ENCODE measurements at regions not wholly inside any gene's neighbourhood (a gene's known extent, or its start where the extent isn't known, plus 50 kb on each side); places are given as distances from the start of the nearest gene placed in this dataset.

- Histone ChIP-seq H3K27me3 (ENCODE audit: insufficient read depth, insufficient read length) (no peaks in the 10 kb centered on the region), H3K4me3 (ENCODE audit: insufficient read length, low read depth) (no peak overlapping the region)
- TF ChIP-seq ZNF274 (IDR thresholded peaks at IDR 0.05; ENCODE audit: low read depth, low read length) (no peak), YY1 (IDR thresholded peaks at IDR 0.05; ENCODE audit: insufficient read depth, insufficient read length) (no peak), SUZ12 (IDR thresholded peaks at IDR 0.05; ENCODE audit: extremely low read depth, insufficient read depth, insufficient read length) (no peak)
These were observed 220.4 kb downstream of the SAMD5 start for GRCh38 chr6:147728903-147729302.

GRCh38 chr6:147733686-147734085, 225.2 kb downstream of the SAMD5 start:
- no peak for DNase-seq (ENCODE audit: low read depth, low spot score)
- Histone ChIP-seq H3K36me3 (ENCODE audit: insufficient read depth, insufficient read length, low read length) (no peaks in the 10 kb centered on the region), H3K9ac (ENCODE audit: insufficient read length, low read depth) (no peak overlapping the region), H3K9me3 (ENCODE audit: insufficient read depth, low read length) (no peaks in the 10 kb centered on the region), H3K27me3 (ENCODE audit: insufficient read depth, insufficient read length) (no peaks in the 10 kb centered on the region), H3K4me1 (ENCODE audit: insufficient read depth, insufficient read length) (no peaks in the 10 kb centered on the region), H3K4me3 (ENCODE audit: insufficient read length, low read depth) (no peak overlapping the region)
- TF ChIP-seq YY1 (IDR thresholded peaks at IDR 0.05; ENCODE audit: insufficient read depth, insufficient read length) (no peak), SUZ12 (IDR thresholded peaks at IDR 0.05; ENCODE audit: extremely low read depth, insufficient read depth, insufficient read length) (no peak), ZNF274 (IDR thresholded peaks at IDR 0.05; ENCODE audit: low read depth, low read length) (no peak)

More at GRCh38 chr6:147728903-147729302, 220.4 kb downstream of the SAMD5 start:
- Histone ChIP-seq H3K4me1 (ENCODE audit: insufficient read depth, insufficient read length) (no peaks in the 10 kb centered on the region), H3K9ac (ENCODE audit: insufficient read length, low read depth) (no peak overlapping the region), H3K9me3 (ENCODE audit: insufficient read depth, low read length) (no peaks in the 10 kb centered on the region), H3K36me3 (ENCODE audit: insufficient read depth, insufficient read length, low read length) (no peaks in the 10 kb centered on the region)
- DNase-seq (ENCODE audit: low read depth, low spot score): no peak

GRCh38 chr6:147734151-147734550, 225.7 kb downstream of the SAMD5 start:
- Histone ChIP-seq H3K27me3 (ENCODE audit: insufficient read depth, insufficient read length) (no peaks in the 10 kb centered on the region), H3K36me3 (ENCODE audit: insufficient read depth, insufficient read length, low read length) (no peaks in the 10 kb centered on the region), H3K4me1 (ENCODE audit: insufficient read depth, insufficient read length) (no peaks in the 10 kb centered on the region), H3K4me3 (ENCODE audit: insufficient read length, low read depth) (no peak overlapping the region), H3K9ac (ENCODE audit: insufficient read length, low read depth) (no peak overlapping the region), H3K9me3 (ENCODE audit: insufficient read depth, low read length) (no peaks in the 10 kb centered on the region)
- TF ChIP-seq ZNF274 (IDR thresholded peaks at IDR 0.05; ENCODE audit: low read depth, low read length) (no peak), YY1 (IDR thresholded peaks at IDR 0.05; ENCODE audit: insufficient read depth, insufficient read length) (no peak), SUZ12 (IDR thresholded peaks at IDR 0.05; ENCODE audit: extremely low read depth, insufficient read depth, insufficient read length) (no peak)
- no peak for DNase-seq (ENCODE audit: low read depth, low spot score)

- DNase-seq (ENCODE audit: low read depth, low spot score): no peak
- TF ChIP-seq YY1 (IDR thresholded peaks at IDR 0.05; ENCODE audit: insufficient read depth, insufficient read length) (no peak), SUZ12 (IDR thresholded peaks at IDR 0.05; ENCODE audit: extremely low read depth, insufficient read depth, insufficient read length) (no peak), ZNF274 (IDR thresholded peaks at IDR 0.05; ENCODE audit: low read depth, low read length) (no peak)
- H3K4me1 ChIP-seq (ENCODE audit: insufficient read depth, insufficient read length): no peaks in the 10 kb centered on the region
These were observed 227.4 kb downstream of the SAMD5 start for GRCh38 chr6:147735924-147736323.

GRCh38 chr6:147737115-147737514, 228.6 kb downstream of the SAMD5 start:
- Histone ChIP-seq H3K27me3 (ENCODE audit: insufficient read depth, insufficient read length) (no peaks in the 10 kb centered on the region), H3K4me1 (ENCODE audit: insufficient read depth, insufficient read length) (no peaks in the 10 kb centered on the region), H3K9ac (ENCODE audit: insufficient read length, low read depth) (no peak overlapping the region), H3K9me3 (ENCODE audit: insufficient read depth, low read length) (no peaks in the 10 kb centered on the region), H3K36me3 (ENCODE audit: insufficient read depth, insufficient read length, low read length) (no peaks in the 10 kb centered on the region), H3K4me3 (ENCODE audit: insufficient read length, low read depth) (no peak overlapping the region)
- TF ChIP-seq YY1 (IDR thresholded peaks at IDR 0.05; ENCODE audit: insufficient read depth, insufficient read length): no peak
- TF ChIP-seq ZNF274 (IDR thresholded peaks at IDR 0.05; ENCODE audit: low read depth, low read length): no peak
- TF ChIP-seq SUZ12 (IDR thresholded peaks at IDR 0.05; ENCODE audit: extremely low read depth, insufficient read depth, insufficient read length): no peak
- DNase-seq (ENCODE audit: low read depth, low spot score): no peak

More at GRCh38 chr6:147735924-147736323, 227.4 kb downstream of the SAMD5 start:
- Histone ChIP-seq H3K4me3 (ENCODE audit: insufficient read length, low read depth) (no peak overlapping the region), H3K36me3 (ENCODE audit: insufficient read depth, insufficient read length, low read length) (no peaks in the 10 kb centered on the region), H3K9ac (ENCODE audit: insufficient read length, low read depth) (no peak overlapping the region), H3K27me3 (ENCODE audit: insufficient read depth, insufficient read length) (no peaks in the 10 kb centered on the region), H3K9me3 (ENCODE audit: insufficient read depth, low read length) (no peaks in the 10 kb centered on the region)

GRCh38 chr6:147738099-147738498, 229.6 kb downstream of the SAMD5 start:
- Histone ChIP-seq H3K4me3 (ENCODE audit: insufficient read length, low read depth) (no peak overlapping the region), H3K4me1 (ENCODE audit: insufficient read depth, insufficient read length) (no peaks in the 10 kb centered on the region), H3K9ac (ENCODE audit: insufficient read length, low read depth) (no peak overlapping the region), H3K9me3 (ENCODE audit: insufficient read depth, low read length) (no peaks in the 10 kb centered on the region), H3K27me3 (ENCODE audit: insufficient read depth, insufficient read length) (no peaks in the 10 kb centered on the region), H3K36me3 (ENCODE audit: insufficient read depth, insufficient read length, low read length) (no peaks in the 10 kb centered on the region)
- TF ChIP-seq ZNF274 (IDR thresholded peaks at IDR 0.05; ENCODE audit: low read depth, low read length): no peak
- no peak for TF ChIP-seq SUZ12 (IDR thresholded peaks at IDR 0.05; ENCODE audit: extremely low read depth, insufficient read depth, insufficient read length)
- TF ChIP-seq YY1 (IDR thresholded peaks at IDR 0.05; ENCODE audit: insufficient read depth, insufficient read length): no peak
- no peak for DNase-seq (ENCODE audit: low read depth, low spot score)

- TF ChIP-seq YY1 (IDR thresholded peaks at IDR 0.05; ENCODE audit: insufficient read depth, insufficient read length): no peak
- DNase-seq (ENCODE audit: low read depth, low spot score): no peak
- no peak overlapping the region for H3K4me3 ChIP-seq (ENCODE audit: insufficient read length, low read depth)
These were observed 230.1 kb downstream of the SAMD5 start for GRCh38 chr6:147738516-147739162.

More at GRCh38 chr6:147738516-147739162, 230.1 kb downstream of the SAMD5 start:
- Histone ChIP-seq H3K4me1 (ENCODE audit: insufficient read depth, insufficient read length) (no peaks in the 10 kb centered on the region), H3K9me3 (ENCODE audit: insufficient read depth, low read length) (no peaks in the 10 kb centered on the region), H3K36me3 (ENCODE audit: insufficient read depth, insufficient read length, low read length) (no peaks in the 10 kb centered on the region), H3K9ac (ENCODE audit: insufficient read length, low read depth) (no peak overlapping the region), H3K27me3 (ENCODE audit: insufficient read depth, insufficient read length) (no peaks in the 10 kb centered on the region)

All from NT2/D1 (cell line).